ENCODE measurements at regions not wholly inside any gene's neighbourhood (a gene's known extent, or its start where the extent isn't known, plus 50 kb on each side); places are given as distances from the start of the nearest gene placed in this dataset.

- H3K79me2 ChIP-seq (ENCODE audit: insufficient read depth, low read length) = no peaks in the 10 kb centered on the region
Measured at GRCh38 chr16:5228369-5228768, 130.8 kb upstream of the EEF2KMT start.

More at GRCh38 chr16:5228369-5228768, 130.8 kb upstream of the EEF2KMT start:
- Histone ChIP-seq H3K4me2 (ENCODE audit: low read length) (no peak overlapping the region), H3K36me3 (ENCODE audit: control insufficient read depth in 1 of 2, insufficient read depth in 2 of 2, low read length in 2 of 2) (no peaks in the 10 kb centered on the region), H4K20me1 (ENCODE audit: insufficient read depth) (no peaks in the 10 kb centered on the region), H3K9me2 (ENCODE audit: insufficient read depth) (no peaks in the 10 kb centered on the region), H3K4me1 (ENCODE audit: control insufficient read depth in 1 of 2, insufficient read depth in 2 of 2, low read length in 2 of 2) (no peaks in the 10 kb centered on the region), H3K27me3 (ENCODE audit: insufficient read depth, low read length) (peaks cover 9% of the 10 kb centered on the region), H3K9ac (ENCODE audit: low read length) (no peak overlapping the region), H3K4me3 (replicated peaks in 1 of 2; ENCODE audit: low read depth in 1 of 2, low read length in 2 of 2) (no peak overlapping the region), H3K27ac (ENCODE audit: low read depth, low read length) (no peak overlapping the region), H3K9me3 (ENCODE audit: control insufficient read depth in 1 of 2, insufficient read depth in 1 of 2, low read depth in 1 of 2, low read length in 2 of 2) (no peaks in the 10 kb centered on the region), H2AFZ (ENCODE audit: low read depth, low read length, poor library complexity, severe bottlenecking) (no peak overlapping the region)
- BruUV-seq (replicated peaks) = no TSS peak
- ChIA-PET RAD21 (ENCODE audit: low non-redundant PET in 1 of 2, low total read pairs in 2 of 2, uncharacterized antibody in 2 of 2, unreplicated experiment in 2 of 2) (no interaction called here), POLR2A (no interaction called here), CTCF (no interaction called here)
- intact Hi-C loops (cut with micrococcal nuclease) = no loop called here
- DNase-seq (ENCODE audit: low read depth, low spot score) (no peak), ATAC-seq (no peak)
- TF ChIP-seq ELF1 (IDR thresholded peaks at IDR 0.05; ENCODE audit: borderline replicate concordance, low read depth) = no peak
- TF ChIP-seq CBX3 (IDR thresholded peaks at IDR 0.05; ENCODE audit: low read depth) = no peak
- TF ChIP-seq REST (IDR thresholded peaks at IDR 0.05; ENCODE audit: low read depth) = peak; percentile 34
